Activated CD8-positive, alpha-beta T cell treated with anti-CD3 and anti-CD28 coated beads for 36 hours (primary cell): ENCODE measurements at regions not wholly inside any gene's neighbourhood (a gene's known extent, or its start where the extent isn't known, plus 50 kb on each side); places are given as distances from the start of the nearest gene placed in this dataset.

ENCODE experiments used
- ATAC-seq: fragments of 200-7000 bp; cut with Tn5 transposase; one replicate; pipeline ENCODE4 v1.10.0; 2021; ENCODE audit warnings: mild to moderate bottlenecking, moderate library complexity
- CTCF ChIA-PET: fragments of 350-600 bp; sonication (Branson Sonifier 250); formaldehyde crosslinking; loops from one replicate; lab custom pipeline; 2021; ENCODE audit warnings: antibody characterized with exemption; lab: Charles Lee
- POLR2A ChIA-PET: fragments of 350-600 bp; sonication (Branson Sonifier 250); formaldehyde crosslinking; loops from one replicate; lab custom pipeline; 2021; ENCODE audit warnings: antibody characterized with exemption; lab: Charles Lee
- DNase-seq: peaks from one replicate; pipeline ENCODE4 v3.0.0-alpha.2; 2020
- H3K27ac Mint-ChIP-seq: one replicate; pipeline ENCODE4 v1.8.0; 2021; ENCODE audit warnings: mild to moderate bottlenecking, mixed read lengths
- H3K27me3 Mint-ChIP-seq: one replicate; pipeline ENCODE4 v1.8.0; 2021; ENCODE audit warnings: mixed read lengths
- H3K36me3 Mint-ChIP-seq: one replicate; pipeline ENCODE4 v1.8.0; 2021; ENCODE audit warnings: low read depth, mixed read lengths
- H3K4me1 Mint-ChIP-seq: one replicate; pipeline ENCODE4 v1.8.0; 2021; ENCODE audit warnings: low read depth, mixed read lengths
- H3K4me3 Mint-ChIP-seq: one replicate; pipeline ENCODE4 v1.8.0; 2021; ENCODE audit warnings: mild to moderate bottlenecking, moderate library complexity, mixed read lengths
- H3K9me3 Mint-ChIP-seq: one replicate; pipeline ENCODE4 v1.8.0; 2021; ENCODE audit warnings: mixed read lengths
- intact Hi-C: fragments of 100-400 bp; cut with micrococcal nuclease; formaldehyde crosslinking; loops from one replicate; pipeline ENCODE4 v1.10.0; 2022
- TF ChIP-seq, protein P1 (sequence below): fragments of 200-600 bp; IDR thresholded peaks from one replicate; pipeline ENCODE4 v1.8.0; 2022; ENCODE audit warnings: antibody characterized with exemption, mild to moderate bottlenecking

- Mint-ChIP-seq H3K27ac (no peak overlapping the region), H3K4me1 (no peaks in the 10 kb centered on the region), H3K27me3 (peaks cover 1% of the 10 kb centered on the region), H3K9me3 (no peaks in the 10 kb centered on the region), H3K36me3 (no peaks in the 10 kb centered on the region), H3K4me3 (no peak overlapping the region)
- ATAC-seq (no peak), DNase-seq (no peak)
- ChIA-PET POLR2A (no interaction called here), CTCF (no interaction called here)
- intact Hi-C loops, result no loop called here
- TF ChIP-seq, protein P1, sequence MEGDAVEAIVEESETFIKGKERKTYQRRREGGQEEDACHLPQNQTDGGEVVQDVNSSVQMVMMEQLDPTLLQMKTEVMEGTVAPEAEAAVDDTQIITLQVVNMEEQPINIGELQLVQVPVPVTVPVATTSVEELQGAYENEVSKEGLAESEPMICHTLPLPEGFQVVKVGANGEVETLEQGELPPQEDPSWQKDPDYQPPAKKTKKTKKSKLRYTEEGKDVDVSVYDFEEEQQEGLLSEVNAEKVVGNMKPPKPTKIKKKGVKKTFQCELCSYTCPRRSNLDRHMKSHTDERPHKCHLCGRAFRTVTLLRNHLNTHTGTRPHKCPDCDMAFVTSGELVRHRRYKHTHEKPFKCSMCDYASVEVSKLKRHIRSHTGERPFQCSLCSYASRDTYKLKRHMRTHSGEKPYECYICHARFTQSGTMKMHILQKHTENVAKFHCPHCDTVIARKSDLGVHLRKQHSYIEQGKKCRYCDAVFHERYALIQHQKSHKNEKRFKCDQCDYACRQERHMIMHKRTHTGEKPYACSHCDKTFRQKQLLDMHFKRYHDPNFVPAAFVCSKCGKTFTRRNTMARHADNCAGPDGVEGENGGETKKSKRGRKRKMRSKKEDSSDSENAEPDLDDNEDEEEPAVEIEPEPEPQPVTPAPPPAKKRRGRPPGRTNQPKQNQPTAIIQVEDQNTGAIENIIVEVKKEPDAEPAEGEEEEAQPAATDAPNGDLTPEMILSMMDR, result no peak
These were observed 205.6 kb downstream of the PSAT1 start for GRCh38 chr9:78502566-78502965.

GRCh38 chr9:78505546-78505945 lies 208.6 kb downstream of the PSAT1 start:
- peaks cover 1% of the 10 kb centered on the region for H3K27me3 Mint-ChIP-seq
- DNase-seq, result no peak
- CTCF ChIA-PET, result no interaction called here
- no peak overlapping the region for H3K27ac Mint-ChIP-seq
- POLR2A ChIA-PET, result no interaction called here
- H3K4me3 Mint-ChIP-seq, result no peak overlapping the region
- H3K4me1 Mint-ChIP-seq, result no peaks in the 10 kb centered on the region
- no peak for ATAC-seq
- intact Hi-C loops, result no loop called here
- no peaks in the 10 kb centered on the region for H3K36me3 Mint-ChIP-seq
- no peaks in the 10 kb centered on the region for H3K9me3 Mint-ChIP-seq
- TF ChIP-seq, protein P1, result no peak

GRCh38 chr9:78507037-78507436 lies 210.1 kb downstream of the PSAT1 start:
- Mint-ChIP-seq H3K27me3 (peaks cover 1% of the 10 kb centered on the region), H3K27ac (no peak overlapping the region)

DNA sequence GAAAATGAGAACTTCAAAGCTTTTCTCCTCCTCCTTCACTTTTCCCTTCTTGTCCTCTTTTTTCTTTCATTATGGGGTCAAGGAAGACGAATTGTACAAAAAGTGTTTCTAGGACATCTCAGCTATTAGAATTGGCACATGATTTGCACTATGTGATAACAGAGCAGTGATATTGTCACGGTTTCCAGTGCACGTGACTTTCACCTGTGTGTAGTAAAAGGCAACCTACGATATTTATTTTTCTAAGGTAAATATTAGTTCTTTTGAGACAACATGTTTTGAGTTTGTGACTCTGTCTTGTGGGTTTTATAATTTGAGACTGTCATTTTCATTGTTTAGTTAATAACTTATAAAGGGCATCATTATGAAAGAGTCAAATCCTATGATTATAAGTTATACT lies 213.1 kb downstream of the PSAT1 start:
- Mint-ChIP-seq H3K27me3 (peaks cover 6% of the 10 kb centered on the region), H3K27ac (no peak overlapping the region), H3K36me3 (no peaks in the 10 kb centered on the region), H3K9me3 (peaks cover 1% of the 10 kb centered on the region), H3K4me3 (no peak overlapping the region), H3K4me1 (no peaks in the 10 kb centered on the region)
- TF ChIP-seq, protein P1, result no peak
- no peak for ATAC-seq
- DNase-seq, result no peak
- ChIA-PET CTCF (no interaction called here), POLR2A (interaction anchor here (1.5 kb wide), 1 partner anchor 9 kb away, joined by 5 read pairs; no protein-coding TSS in a partner anchor)
- intact Hi-C loops, result no loop called here

More at GRCh38 chr9:78507037-78507436, 210.1 kb downstream of the PSAT1 start:
- intact Hi-C loops, result no loop called here
- ATAC-seq (no peak), DNase-seq (no peak)
- POLR2A ChIA-PET, result no interaction called here
- Mint-ChIP-seq H3K9me3 (no peaks in the 10 kb centered on the region), H3K36me3 (no peaks in the 10 kb centered on the region), H3K4me3 (no peak overlapping the region), H3K4me1 (no peaks in the 10 kb centered on the region)
- CTCF ChIA-PET, result no interaction called here
- TF ChIP-seq, protein P1, result no peak

DNA sequence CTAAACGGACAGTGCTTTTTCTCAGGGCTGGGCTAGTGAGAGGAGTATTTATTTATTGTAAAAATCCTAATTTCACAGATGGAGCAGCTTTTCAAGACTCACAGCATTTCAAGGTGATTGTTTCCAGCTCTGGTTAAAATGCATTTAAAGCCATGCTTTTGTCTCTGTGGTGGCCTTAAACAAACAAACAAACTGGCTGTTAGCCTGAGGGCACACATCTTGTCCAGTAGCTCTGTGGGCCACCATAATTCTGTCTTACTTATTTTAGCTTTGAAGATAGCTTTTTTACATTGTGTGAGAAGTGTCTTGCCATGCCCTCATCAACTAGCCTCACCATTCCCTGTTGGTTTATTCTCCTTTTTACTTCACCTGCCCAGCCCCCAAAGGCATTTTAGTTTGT lies 218.2 kb downstream of the PSAT1 start:
- Mint-ChIP-seq H3K27me3 (peaks cover 10% of the 10 kb centered on the region), H3K9me3 (peaks cover 9% of the 10 kb centered on the region), H3K36me3 (no peaks in the 10 kb centered on the region), H3K4me1 (no peaks in the 10 kb centered on the region), H3K4me3 (no peak overlapping the region), H3K27ac (no peak overlapping the region)
- ChIA-PET CTCF (no interaction called here), POLR2A (no interaction called here)
- ATAC-seq, result no peak
- no peak for DNase-seq
- TF ChIP-seq, protein P1, result no peak
- intact Hi-C loops, result no loop called here
